NCI-H1092 (cell line): ENCODE measurements at regions not wholly inside any gene's neighbourhood (a gene's known extent, or its start where the extent isn't known, plus 50 kb on each side); places are given as distances from the start of the nearest gene placed in this dataset.

Source experiments
- DNase-seq: peaks from one replicate; lab custom pipeline; 2025; lab: John Stamatoyannopoulos, UW

GRCh38 chr10:123494301-123494808 is 171.8 kb upstream of the GPR26 start:
- DNase-seq, result no peak

- peak; percentile 16 for DNase-seq
Measured at GRCh38 chr10:123496375-123496774, 169.8 kb upstream of the GPR26 start.

DNA sequence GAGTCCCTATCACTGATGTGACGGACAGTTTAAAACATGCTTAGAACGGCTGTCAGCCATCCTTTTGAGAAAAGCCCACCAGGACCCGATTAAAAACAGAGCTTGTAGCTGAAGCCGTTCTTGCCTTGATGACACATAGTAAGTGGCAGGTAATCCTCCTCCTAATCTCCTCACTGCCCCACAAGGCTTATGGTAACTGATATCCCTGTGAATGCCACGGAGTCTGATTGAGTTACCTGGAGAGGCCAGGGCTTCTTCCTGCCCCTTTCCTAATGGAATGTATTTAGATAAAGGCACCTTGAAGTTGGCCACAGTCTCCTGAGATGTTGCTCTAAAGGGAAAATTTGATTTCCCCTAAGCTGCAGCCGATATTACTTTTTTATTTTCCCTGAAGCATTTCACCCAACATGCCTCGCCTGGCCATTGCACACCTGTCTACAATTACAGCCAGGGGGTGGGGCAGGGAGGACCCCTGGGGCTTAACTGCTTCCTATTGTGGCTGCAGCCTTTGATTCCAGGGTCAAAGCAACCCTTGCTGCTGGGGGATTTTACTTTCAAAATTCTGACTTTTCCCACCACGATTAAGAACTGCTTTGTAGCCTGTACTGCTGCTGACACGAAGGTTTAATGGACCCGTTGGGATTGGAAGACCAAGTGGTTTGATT is 169.0 kb upstream of the GPR26 start:
- no peak for DNase-seq

DNA sequence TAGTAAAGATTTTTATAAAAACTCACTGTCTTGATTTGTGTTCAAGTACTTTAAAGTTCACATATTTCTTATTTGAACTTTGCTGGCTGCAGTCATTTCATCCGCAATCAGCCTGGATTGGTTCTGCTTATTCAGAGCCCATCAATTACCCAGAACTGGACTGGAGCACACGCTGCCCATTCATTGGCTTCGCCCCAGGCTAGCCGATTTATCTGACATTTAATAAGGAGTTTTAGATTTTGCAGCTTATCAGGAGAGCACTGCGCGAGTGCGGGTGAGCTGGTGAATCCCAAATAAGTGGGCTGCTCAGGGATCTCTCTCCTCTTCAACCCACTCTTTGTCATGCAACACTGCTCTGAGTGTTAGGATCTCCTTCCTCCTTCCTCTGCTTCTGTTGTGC is 166.0 kb upstream of the GPR26 start:
- DNase-seq, result no peak

- no peak for DNase-seq
Measured at GRCh38 chr10:123501148-123501547, 165.0 kb upstream of the GPR26 start.

DNA sequence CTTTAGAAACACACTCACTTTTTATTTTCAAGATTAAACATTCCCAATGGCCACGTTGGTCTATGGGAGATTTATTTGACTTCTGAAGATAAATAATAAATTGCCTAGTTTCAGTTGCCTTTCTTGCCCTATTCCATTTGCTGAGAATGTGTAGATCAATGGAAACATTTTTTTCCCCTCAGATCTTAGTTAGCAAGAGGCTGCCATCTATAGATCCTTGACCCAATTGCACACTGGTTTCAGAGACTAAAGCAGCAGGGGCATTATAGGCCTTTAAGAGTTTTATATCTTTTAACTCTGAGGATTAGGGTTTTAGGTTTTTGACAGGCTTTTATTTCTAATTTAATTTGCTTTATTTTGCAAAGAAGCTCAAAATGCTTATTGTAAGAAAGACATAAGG is 163.2 kb upstream of the GPR26 start:
- DNase-seq, result no peak

DNA sequence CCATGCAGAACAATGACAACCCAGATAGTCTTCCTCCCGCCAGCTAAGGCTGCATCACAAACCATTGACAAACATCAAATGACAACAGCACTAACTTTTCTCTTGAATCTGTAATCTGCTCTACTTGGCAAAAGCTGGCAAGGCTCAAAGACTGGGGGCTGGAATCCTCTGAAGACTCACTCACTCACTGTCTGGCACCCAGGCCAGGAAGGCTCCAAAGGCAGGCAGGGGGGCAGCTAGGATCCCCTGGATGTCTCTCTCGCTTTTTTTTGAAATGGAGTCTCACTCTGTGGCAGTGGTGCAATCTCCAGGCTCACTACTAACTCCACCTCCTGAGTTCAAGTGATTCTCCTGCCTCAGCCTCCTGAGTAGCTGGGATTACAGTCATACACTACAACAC is 159.7 kb upstream of the GPR26 start:
- DNase-seq, result no peak

GRCh38 chr10:123507298-123507697 is 158.9 kb upstream of the GPR26 start:
- DNase-seq, result no peak

GRCh38 chr10:123509338-123509737 is 156.8 kb upstream of the GPR26 start:
- DNase-seq, result no peak

DNA sequence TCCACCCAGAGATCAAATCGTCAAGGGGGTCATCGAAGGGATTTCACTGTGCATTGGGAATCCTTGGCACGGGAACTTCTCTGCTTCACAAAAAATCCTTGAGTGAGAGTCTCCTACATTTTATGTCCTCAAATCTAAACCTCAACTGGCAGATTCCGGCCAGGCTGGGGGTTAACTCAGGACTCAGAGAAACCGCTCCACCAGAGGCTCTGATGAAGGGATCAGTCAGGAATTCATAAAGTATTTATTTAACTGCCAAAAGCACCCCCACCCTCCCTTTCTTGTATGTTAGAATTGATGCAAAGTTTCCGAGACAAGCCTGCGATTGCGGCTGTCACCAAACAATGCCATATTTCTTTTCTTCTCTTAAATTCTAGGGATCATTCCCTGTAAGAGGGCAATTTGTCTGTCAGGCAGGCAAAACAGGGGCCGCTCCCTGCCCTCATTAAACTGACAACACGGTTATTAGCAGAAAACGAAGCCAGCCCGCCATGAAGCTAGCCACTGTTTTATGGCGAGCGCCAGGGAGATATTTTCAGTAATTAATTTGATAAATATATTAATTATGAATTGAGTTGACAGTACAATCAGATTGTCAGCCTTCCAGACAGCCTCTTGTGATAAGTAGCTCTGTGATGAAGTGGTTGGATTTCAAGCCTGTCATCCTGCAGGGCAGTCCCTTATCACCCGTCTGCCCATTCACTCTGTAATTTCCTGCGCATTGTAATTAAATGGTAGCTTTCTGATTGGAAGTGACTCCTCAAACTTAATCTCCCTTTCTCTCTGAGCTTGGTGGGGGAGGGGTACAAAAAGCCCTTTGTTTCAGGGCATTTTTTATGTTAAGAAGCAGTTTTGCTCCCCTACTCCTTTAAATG is 153.0 kb upstream of the GPR26 start:
- no peak for DNase-seq

DNA sequence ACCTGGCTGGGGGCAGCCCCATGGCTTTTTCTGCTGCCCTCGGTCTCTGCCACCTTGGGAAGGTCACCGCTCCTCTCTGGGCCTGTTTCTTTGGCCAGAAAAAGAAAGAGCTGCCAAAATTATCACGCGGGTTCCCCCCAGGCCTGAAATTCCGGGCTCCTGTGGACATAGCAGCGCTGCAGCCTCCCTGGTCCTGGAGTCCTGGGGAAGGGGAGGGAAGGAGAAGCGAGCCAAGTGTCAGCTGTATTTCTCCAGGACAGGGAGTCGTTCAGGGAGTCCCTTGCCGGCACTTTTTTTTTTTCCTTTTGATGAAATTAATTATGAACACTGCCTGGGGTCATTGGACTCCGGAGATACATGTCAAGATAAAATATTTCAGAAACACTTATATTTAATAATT is 152.3 kb upstream of the GPR26 start:
- no peak for DNase-seq

- no peak for DNase-seq
Measured at GRCh38 chr10:123514996-123515395, 151.2 kb upstream of the GPR26 start.

- DNase-seq, result no peak
Measured at GRCh38 chr10:123515661-123516060, 150.5 kb upstream of the GPR26 start.

GRCh38 chr10:123516291-123516690 is 149.9 kb upstream of the GPR26 start:
- no peak for DNase-seq

- no peak for DNase-seq
Measured at GRCh38 chr10:123517426-123517825, 148.7 kb upstream of the GPR26 start.

DNA sequence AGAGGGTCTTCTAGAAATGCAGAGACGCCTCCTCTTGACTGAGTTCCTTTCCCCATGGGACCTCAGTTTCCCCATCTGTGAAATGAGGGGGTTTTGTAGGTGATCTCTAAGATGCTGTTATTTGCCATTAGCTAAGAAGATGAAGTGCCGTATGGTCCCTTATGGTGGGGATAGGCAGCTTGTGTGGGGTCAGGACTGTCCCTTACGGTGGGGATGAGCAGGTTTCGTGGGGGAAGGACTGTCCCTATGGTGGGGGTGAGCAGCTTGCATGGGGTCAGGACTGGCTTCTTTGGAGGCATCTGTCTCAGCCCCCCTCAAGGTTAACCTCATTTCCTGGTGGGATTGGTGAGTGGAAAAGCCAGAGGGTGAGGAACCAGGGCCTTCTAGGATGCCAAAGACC is 148.3 kb upstream of the GPR26 start:
- no peak for DNase-seq

DNA sequence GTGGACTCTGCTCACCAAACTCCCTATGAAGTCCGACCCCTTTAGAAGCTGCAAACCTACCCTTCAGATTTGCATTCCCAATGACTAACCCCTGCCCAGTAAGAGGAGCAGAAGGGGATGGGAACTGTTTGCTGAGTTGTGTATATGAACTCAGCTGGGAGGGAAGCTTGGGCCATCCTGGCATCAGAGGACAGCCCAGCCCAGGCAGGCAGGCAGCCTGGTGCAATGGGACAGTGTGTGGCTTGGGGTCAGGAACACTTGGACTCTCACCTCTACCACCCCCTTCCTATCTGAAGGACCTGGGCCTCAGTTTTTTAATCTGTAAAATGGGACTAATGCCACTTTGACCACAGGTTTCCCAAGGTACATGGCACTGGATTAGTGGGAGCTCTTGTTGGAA is 147.4 kb upstream of the GPR26 start:
- DNase-seq, result no peak

DNA sequence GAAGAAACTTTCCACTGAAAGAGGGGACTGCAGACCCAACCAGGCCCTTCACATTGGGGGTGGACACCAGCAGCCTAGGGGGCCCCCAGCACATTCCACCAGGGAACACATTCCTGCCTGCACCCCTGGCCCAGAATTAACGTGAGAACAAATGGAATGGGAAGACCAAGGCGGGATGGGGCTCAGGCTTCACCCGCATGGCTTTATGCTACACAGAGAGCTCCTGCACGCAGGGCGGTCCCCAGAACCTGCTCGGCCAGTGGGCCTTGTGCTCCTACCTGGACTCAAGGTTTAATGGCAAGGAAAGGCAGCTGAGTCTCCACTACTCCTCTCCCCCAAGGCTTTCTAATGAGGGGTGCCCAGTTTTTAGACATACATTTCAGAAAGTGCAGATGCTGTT is 146.3 kb upstream of the GPR26 start:
- no peak for DNase-seq

- DNase-seq, result no peak
Measured at GRCh38 chr10:123521076-123521475, 145.1 kb upstream of the GPR26 start.

GRCh38 chr10:123521556-123521955 is 144.6 kb upstream of the GPR26 start:
- no peak for DNase-seq

DNA sequence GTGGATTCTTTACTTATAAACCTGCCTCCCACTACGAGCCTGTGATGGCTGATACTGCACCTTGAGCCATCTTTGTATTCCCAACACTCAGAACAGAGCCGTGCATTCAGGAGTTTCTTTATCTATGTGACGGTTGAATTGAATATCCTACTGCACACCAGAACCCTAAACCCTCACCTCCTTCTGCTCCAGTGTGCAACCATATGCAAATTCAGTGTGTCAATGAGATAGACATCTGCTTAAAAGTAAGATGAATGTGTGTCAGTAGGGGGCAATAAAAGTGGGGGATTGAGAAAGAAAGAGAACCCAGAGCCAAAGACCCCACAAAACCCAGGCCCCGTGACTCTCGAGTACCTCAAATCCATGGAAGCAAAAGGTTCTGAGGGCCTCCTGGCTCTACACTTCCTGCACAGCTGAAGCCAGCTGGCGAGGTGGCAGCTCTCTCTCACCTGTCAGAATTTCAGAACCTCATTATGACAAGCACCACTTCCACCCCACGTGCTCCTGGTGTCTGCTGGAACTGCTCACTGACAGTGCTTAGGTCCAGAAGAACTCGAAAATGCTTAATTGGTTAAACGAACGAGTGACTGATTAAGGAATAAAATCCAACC is 143.3 kb upstream of the GPR26 start:
- DNase-seq, result no peak

DNA sequence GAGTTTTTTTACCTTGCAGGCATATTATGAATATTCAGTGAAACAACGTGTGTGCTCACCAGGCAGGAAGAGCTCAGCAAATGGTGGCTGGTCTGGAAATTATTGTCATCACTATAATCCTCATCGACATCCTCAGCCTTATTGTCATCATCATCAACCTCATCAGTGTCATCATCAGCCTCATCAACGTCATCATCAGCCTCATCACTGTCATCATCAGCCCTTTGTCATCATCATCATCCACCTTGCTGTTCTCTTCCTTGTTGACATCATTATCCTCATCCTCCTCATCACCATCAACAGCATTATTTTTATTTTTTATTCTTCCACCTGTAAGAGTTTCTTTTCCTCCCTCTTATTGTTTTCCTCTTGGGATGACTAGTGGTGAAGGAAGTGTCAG is 142.3 kb upstream of the GPR26 start:
- DNase-seq, result no peak
